ENCODE measurements at regions not wholly inside any gene's neighbourhood (a gene's known extent, or its start where the extent isn't known, plus 50 kb on each side); places are given as distances from the start of the nearest gene placed in this dataset.

DNA sequence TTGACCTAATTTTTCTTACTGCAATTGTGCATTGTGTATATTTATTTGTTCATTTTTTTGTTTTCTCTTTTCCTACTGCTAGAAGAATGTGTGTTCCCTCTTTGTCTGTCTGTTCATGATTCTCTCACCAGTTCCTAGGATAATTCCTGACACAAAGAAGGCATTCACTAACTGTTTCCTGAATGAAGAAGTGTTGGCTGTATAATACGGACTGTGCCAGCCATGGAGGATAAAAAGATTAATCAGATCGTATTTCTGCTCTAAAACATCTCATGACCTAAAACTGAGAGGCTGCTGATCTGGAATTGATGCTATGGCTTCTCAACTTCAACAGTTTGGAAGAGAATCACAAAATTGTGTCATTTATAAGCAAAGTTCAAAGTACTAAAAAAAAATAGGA lies 563.1 kb upstream of the FRG1 start:
- H3K4me1 Mint-ChIP-seq, result no peaks in the 10 kb centered on the region
- no peak overlapping the region for H3K4me3 Mint-ChIP-seq
- Histone ChIP-seq H3K4me1 (ENCODE audit: control insufficient read depth in 1 of 2, extremely low read depth in 1 of 2, insufficient read depth in 2 of 2, low read length in 2 of 2) (no peaks in the 10 kb centered on the region), H3K36me3 (ENCODE audit: control insufficient read depth in 2 of 2, extremely low read depth in 1 of 2, insufficient read depth in 1 of 2, low read length in 1 of 2) (no peaks in the 10 kb centered on the region), H3K27ac (ENCODE audit: low read length) (no peak overlapping the region), H3K27me3 (replicated peaks in 1 of 2; ENCODE audit: control insufficient read depth in 2 of 2, extremely low read depth in 1 of 2, insufficient read depth in 2 of 2, low read length in 1 of 2) (no peaks in the 10 kb centered on the region), H3K9me3 (peaks cover 2% of the 10 kb centered on the region), H3K4me3 (ENCODE audit: control insufficient read depth in 1 of 2, extremely low read depth in 1 of 2, low read length in 1 of 2) (no peak overlapping the region)
- H3K36me3 Mint-ChIP-seq, result no peaks in the 10 kb centered on the region
- POLR2A ChIA-PET, result no interaction called here
- WGBS (ENCODE audit: insufficient coverage), result no CpG with 5 or more reads among the region's 2 CpGs
- peaks cover 4 to 11% (median 9%) of the 10 kb centered on the region in 3 donors for H3K9me3 Mint-ChIP-seq
- no peak for ATAC-seq (replicated peaks in 1 of 4)
- no peak for DNase-seq
- no peaks in the 10 kb centered on the region for H3K27me3 Mint-ChIP-seq
- no peak overlapping the region for H3K27ac Mint-ChIP-seq
- CTCF ChIA-PET, result no interaction called here

- Mint-ChIP-seq H3K4me1 (no peaks in the 10 kb centered on the region), H3K4me3 (no peak overlapping the region), H3K36me3 (no peaks in the 10 kb centered on the region), H3K27me3 (no peaks in the 10 kb centered on the region), H3K9me3 (peaks cover 2 to 17% (median 14%) of the 10 kb centered on the region in 3 donors), H3K27ac (no peak overlapping the region)
- no peaks in the 10 kb centered on the region for H3K36me3 ChIP-seq (ENCODE audit: control insufficient read depth in 2 of 2, extremely low read depth in 1 of 2, insufficient read depth in 1 of 2, low read length in 1 of 2)
- no peaks in the 10 kb centered on the region for H3K4me1 ChIP-seq (ENCODE audit: control insufficient read depth in 1 of 2, extremely low read depth in 1 of 2, insufficient read depth in 2 of 2, low read length in 2 of 2)
- no peak for ATAC-seq (replicated peaks in 1 of 4)
- H3K27ac ChIP-seq (ENCODE audit: low read length), result no peak overlapping the region
- no peak overlapping the region for H3K4me3 ChIP-seq (ENCODE audit: control insufficient read depth in 1 of 2, extremely low read depth in 1 of 2, low read length in 1 of 2)
- no peaks in the 10 kb centered on the region for H3K9me3 ChIP-seq
- WGBS (ENCODE audit: insufficient coverage), result 0% methylated on average over 1 of the region's 1 CpG
- DNase-seq, result no peak
- POLR2A ChIA-PET, result interaction anchor here in 1 of 2 donors (0.6 kb wide), 1 partner anchor 436 kb away, joined by 3 read pairs; no protein-coding TSS in a partner anchor
- H3K27me3 ChIP-seq (replicated peaks in 1 of 2; ENCODE audit: control insufficient read depth in 2 of 2, extremely low read depth in 1 of 2, insufficient read depth in 2 of 2, low read length in 1 of 2), result no peaks in the 10 kb centered on the region
- CTCF ChIA-PET, result no interaction called here
These were observed 555.6 kb upstream of the FRG1 start for GRCh38 chr4:189385098-189385497.

DNA sequence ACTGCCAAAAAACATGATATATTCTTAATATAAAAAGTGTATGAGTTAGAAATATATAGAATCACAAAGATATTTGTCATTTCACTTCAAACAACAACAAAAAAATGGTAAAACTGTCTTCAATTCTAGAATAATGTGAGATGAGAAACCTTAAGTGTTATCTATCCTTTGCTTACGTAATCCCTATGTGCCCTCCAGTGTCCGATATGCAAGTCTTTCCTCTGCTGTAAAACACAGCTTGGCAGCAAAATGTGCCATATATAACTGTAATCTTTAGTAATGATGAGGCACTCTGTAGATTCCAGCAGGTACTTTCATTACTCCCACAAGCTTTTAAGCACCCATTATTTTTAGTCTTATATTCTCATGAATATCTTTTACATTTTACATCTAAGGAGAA lies 555.1 kb upstream of the FRG1 start:
- Histone ChIP-seq H3K9me3 (no peaks in the 10 kb centered on the region), H3K27me3 (replicated peaks in 1 of 2; ENCODE audit: control insufficient read depth in 2 of 2, extremely low read depth in 1 of 2, insufficient read depth in 2 of 2, low read length in 1 of 2) (no peaks in the 10 kb centered on the region), H3K4me1 (ENCODE audit: control insufficient read depth in 1 of 2, extremely low read depth in 1 of 2, insufficient read depth in 2 of 2, low read length in 2 of 2) (no peaks in the 10 kb centered on the region), H3K4me3 (ENCODE audit: control insufficient read depth in 1 of 2, extremely low read depth in 1 of 2, low read length in 1 of 2) (no peak overlapping the region), H3K27ac (ENCODE audit: low read length) (no peak overlapping the region), H3K36me3 (ENCODE audit: control insufficient read depth in 2 of 2, extremely low read depth in 1 of 2, insufficient read depth in 1 of 2, low read length in 1 of 2) (no peaks in the 10 kb centered on the region)
- Mint-ChIP-seq H3K27ac (no peak overlapping the region), H3K9me3 (peaks cover 3 to 17% (median 14%) of the 10 kb centered on the region in 3 donors), H3K36me3 (no peaks in the 10 kb centered on the region), H3K27me3 (no peaks in the 10 kb centered on the region), H3K4me1 (no peaks in the 10 kb centered on the region), H3K4me3 (no peak overlapping the region)
- DNase-seq (no peak), ATAC-seq (replicated peaks in 1 of 4) (no peak)
- CTCF ChIA-PET, result interaction anchor here in 1 of 2 donors (0.7 kb wide), 1 partner anchor 8 kb away, joined by 3 read pairs; no protein-coding TSS in a partner anchor
- POLR2A ChIA-PET, result interaction anchor here in 1 of 2 donors (0.6 kb wide), 1 partner anchor 436 kb away, joined by 3 read pairs; no protein-coding TSS in a partner anchor
- WGBS (ENCODE audit: insufficient coverage), result no CpG with 5 or more reads among the region's 2 CpGs

GRCh38 chr4:189396435-189396834 lies 544.2 kb upstream of the FRG1 start:
- ChIA-PET CTCF (no interaction called here), POLR2A (no interaction called here)
- DNase-seq (no peak), ATAC-seq (replicated peaks in 1 of 4) (no peak)
- Mint-ChIP-seq H3K27ac (no peak overlapping the region), H3K36me3 (no peaks in the 10 kb centered on the region), H3K9me3 (peaks cover 19 to 22% (median 21%) of the 10 kb centered on the region in 3 donors), H3K27me3 (no peaks in the 10 kb centered on the region), H3K4me3 (no peak overlapping the region), H3K4me1 (no peaks in the 10 kb centered on the region)
- no peak overlapping the region for H3K27ac ChIP-seq (ENCODE audit: low read length)
- no peak overlapping the region for H3K4me3 ChIP-seq (ENCODE audit: control insufficient read depth in 1 of 2, extremely low read depth in 1 of 2, low read length in 1 of 2)
- H3K36me3 ChIP-seq (ENCODE audit: control insufficient read depth in 2 of 2, extremely low read depth in 1 of 2, insufficient read depth in 1 of 2, low read length in 1 of 2), result no peaks in the 10 kb centered on the region
- H3K4me1 ChIP-seq (ENCODE audit: control insufficient read depth in 1 of 2, extremely low read depth in 1 of 2, insufficient read depth in 2 of 2, low read length in 2 of 2), result no peaks in the 10 kb centered on the region
- WGBS (ENCODE audit: insufficient coverage), result 93% methylated on average over 4 of the region's 7 CpGs
- no peaks in the 10 kb centered on the region for H3K27me3 ChIP-seq (replicated peaks in 1 of 2; ENCODE audit: control insufficient read depth in 2 of 2, extremely low read depth in 1 of 2, insufficient read depth in 2 of 2, low read length in 1 of 2)
- no peaks in the 10 kb centered on the region for H3K9me3 ChIP-seq

GRCh38 chr4:189404271-189404670 lies 536.4 kb upstream of the FRG1 start:
- no peaks in the 10 kb centered on the region for H3K4me1 Mint-ChIP-seq
- no CpG with 5 or more reads among the region's 1 CpG for WGBS (ENCODE audit: insufficient coverage)
- CTCF ChIA-PET, result no interaction called here

DNA sequence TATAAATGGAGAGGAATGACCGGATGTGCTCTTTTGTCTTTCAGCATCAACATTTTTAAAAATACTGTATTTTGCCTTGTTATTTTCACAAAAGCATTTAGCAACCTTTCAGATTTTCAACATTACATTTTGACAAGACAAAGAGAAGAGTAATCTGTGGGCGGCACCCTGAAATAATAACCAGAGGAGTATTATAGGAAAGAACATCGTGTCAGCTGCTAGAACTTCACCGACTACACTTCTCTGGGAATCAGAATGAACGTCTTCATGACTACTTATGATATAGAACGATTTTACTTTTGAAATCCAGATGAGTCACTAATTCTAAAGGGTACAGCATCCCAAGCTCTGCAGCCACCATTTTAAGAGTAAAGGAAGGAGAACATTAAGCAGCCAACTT lies 531.5 kb upstream of the FRG1 start:
- no peaks in the 10 kb centered on the region for H3K36me3 ChIP-seq (ENCODE audit: control insufficient read depth in 2 of 2, extremely low read depth in 1 of 2, insufficient read depth in 1 of 2, low read length in 1 of 2)
- no peaks in the 10 kb centered on the region for H3K27me3 ChIP-seq (replicated peaks in 1 of 2; ENCODE audit: control insufficient read depth in 2 of 2, extremely low read depth in 1 of 2, insufficient read depth in 2 of 2, low read length in 1 of 2)
- H3K27ac ChIP-seq (ENCODE audit: low read length), result no peak overlapping the region
- WGBS (ENCODE audit: insufficient coverage), result no CpG with 5 or more reads among the region's 6 CpGs
- H3K4me1 ChIP-seq (ENCODE audit: control insufficient read depth in 1 of 2, extremely low read depth in 1 of 2, insufficient read depth in 2 of 2, low read length in 2 of 2), result no peaks in the 10 kb centered on the region
- no peaks in the 10 kb centered on the region for H3K9me3 ChIP-seq
- H3K27ac Mint-ChIP-seq, result no peak overlapping the region
- H3K4me3 Mint-ChIP-seq, result no peak overlapping the region
- DNase-seq, result no peak
- no peak overlapping the region for H3K4me3 ChIP-seq (ENCODE audit: control insufficient read depth in 1 of 2, extremely low read depth in 1 of 2, low read length in 1 of 2)
- ATAC-seq (replicated peaks in 1 of 4), result no peak
- peaks cover 8 to 20% (median 10%) of the 10 kb centered on the region in 3 donors for H3K9me3 Mint-ChIP-seq
- no peaks in the 10 kb centered on the region for H3K4me1 Mint-ChIP-seq
- ChIA-PET CTCF (interaction anchor here in 1 of 2 donors (0.5 kb wide), 1 partner anchor 41 kb away, joined by 3 read pairs; no protein-coding TSS in a partner anchor), POLR2A (no interaction called here)
- H3K36me3 Mint-ChIP-seq, result no peaks in the 10 kb centered on the region
- no peaks in the 10 kb centered on the region for H3K27me3 Mint-ChIP-seq

More at GRCh38 chr4:189404271-189404670, 536.4 kb upstream of the FRG1 start:
- Mint-ChIP-seq H3K27me3 (no peaks in the 10 kb centered on the region), H3K36me3 (no peaks in the 10 kb centered on the region), H3K9me3 (peaks cover 12 to 18% (median 17%) of the 10 kb centered on the region in 3 donors), H3K27ac (no peak overlapping the region), H3K4me3 (no peak overlapping the region)
- Histone ChIP-seq H3K27ac (ENCODE audit: low read length) (no peak overlapping the region), H3K9me3 (no peaks in the 10 kb centered on the region), H3K27me3 (replicated peaks in 1 of 2; ENCODE audit: control insufficient read depth in 2 of 2, extremely low read depth in 1 of 2, insufficient read depth in 2 of 2, low read length in 1 of 2) (no peaks in the 10 kb centered on the region), H3K36me3 (ENCODE audit: control insufficient read depth in 2 of 2, extremely low read depth in 1 of 2, insufficient read depth in 1 of 2, low read length in 1 of 2) (no peaks in the 10 kb centered on the region), H3K4me1 (ENCODE audit: control insufficient read depth in 1 of 2, extremely low read depth in 1 of 2, insufficient read depth in 2 of 2, low read length in 2 of 2) (no peaks in the 10 kb centered on the region), H3K4me3 (ENCODE audit: control insufficient read depth in 1 of 2, extremely low read depth in 1 of 2, low read length in 1 of 2) (no peak overlapping the region)
- POLR2A ChIA-PET, result no interaction called here
- ATAC-seq (replicated peaks in 1 of 4) (no peak), DNase-seq (no peak)

GRCh38 chr4:189414021-189414420 lies 526.7 kb upstream of the FRG1 start:
- no peak for ATAC-seq (replicated peaks in 1 of 4)
- POLR2A ChIA-PET, result no interaction called here
- no peak overlapping the region for H3K27ac Mint-ChIP-seq

More at GRCh38 chr4:189414021-189414420, 526.7 kb upstream of the FRG1 start:
- no peaks in the 10 kb centered on the region for H3K4me1 ChIP-seq (ENCODE audit: control insufficient read depth in 1 of 2, extremely low read depth in 1 of 2, insufficient read depth in 2 of 2, low read length in 2 of 2)
- DNase-seq, result no peak
- no peaks in the 10 kb centered on the region for H3K36me3 ChIP-seq (ENCODE audit: control insufficient read depth in 2 of 2, extremely low read depth in 1 of 2, insufficient read depth in 1 of 2, low read length in 1 of 2)
- CTCF ChIA-PET, result no interaction called here
- no peaks in the 10 kb centered on the region for H3K27me3 ChIP-seq (replicated peaks in 1 of 2; ENCODE audit: control insufficient read depth in 2 of 2, extremely low read depth in 1 of 2, insufficient read depth in 2 of 2, low read length in 1 of 2)
- Mint-ChIP-seq H3K9me3 (peaks cover 4 to 19% (median 7%) of the 10 kb centered on the region in 3 donors), H3K27me3 (no peaks in the 10 kb centered on the region), H3K4me3 (no peak overlapping the region), H3K4me1 (no peaks in the 10 kb centered on the region), H3K36me3 (no peaks in the 10 kb centered on the region)
- H3K9me3 ChIP-seq, result no peaks in the 10 kb centered on the region
- H3K4me3 ChIP-seq (ENCODE audit: control insufficient read depth in 1 of 2, extremely low read depth in 1 of 2, low read length in 1 of 2), result no peak overlapping the region
- H3K27ac ChIP-seq (ENCODE audit: low read length), result no peak overlapping the region
- WGBS (ENCODE audit: insufficient coverage), result 20% methylated on average over 1 of the region's 4 CpGs

All from T-cell (primary cell).